ENCODE measurements at regions not wholly inside any gene's neighbourhood (a gene's known extent, or its start where the extent isn't known, plus 50 kb on each side); places are given as distances from the start of the nearest gene placed in this dataset.

DNA sequence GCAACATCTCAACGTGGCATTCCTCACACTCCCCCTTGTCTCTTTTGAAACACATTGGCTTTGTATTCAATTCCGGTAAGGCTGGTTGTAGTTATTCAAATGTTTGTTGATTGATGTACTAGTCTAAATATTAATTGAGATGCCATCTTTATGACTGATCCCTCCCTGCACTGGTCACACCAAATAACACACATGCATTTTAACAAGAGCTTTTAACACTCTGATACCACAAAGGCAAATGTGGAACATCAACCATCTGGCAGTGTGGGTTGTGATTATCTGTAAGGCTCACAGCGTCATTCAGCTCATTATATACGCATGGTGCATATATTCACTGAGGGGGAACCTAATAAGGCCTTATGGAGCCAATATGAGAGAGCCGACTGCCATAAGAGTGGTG, 305.0 kb downstream of the TENT4A start:
- DNase-seq (ENCODE audit: low read depth): no peak

DNA sequence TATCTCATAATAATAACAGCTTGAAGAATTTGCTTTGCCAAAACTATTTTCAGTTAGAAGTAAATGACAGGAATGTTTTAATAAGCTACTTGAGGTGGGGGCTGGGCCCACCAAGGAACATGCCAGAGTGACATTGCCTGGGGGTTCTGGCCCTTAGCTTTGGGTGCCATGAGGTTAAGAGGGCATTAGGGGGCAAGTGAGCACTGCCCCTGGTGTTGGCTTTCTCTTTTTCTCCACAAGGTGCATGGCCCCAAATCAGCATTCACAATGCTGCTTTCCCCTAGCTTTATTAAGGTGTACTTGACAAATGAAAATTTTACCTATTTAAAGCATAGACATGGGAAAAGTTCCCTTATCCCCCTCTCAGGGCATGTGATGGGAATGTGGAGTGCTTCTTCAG, 305.4 kb downstream of the TENT4A start:
- no peak for DNase-seq (ENCODE audit: low read depth)

DNA sequence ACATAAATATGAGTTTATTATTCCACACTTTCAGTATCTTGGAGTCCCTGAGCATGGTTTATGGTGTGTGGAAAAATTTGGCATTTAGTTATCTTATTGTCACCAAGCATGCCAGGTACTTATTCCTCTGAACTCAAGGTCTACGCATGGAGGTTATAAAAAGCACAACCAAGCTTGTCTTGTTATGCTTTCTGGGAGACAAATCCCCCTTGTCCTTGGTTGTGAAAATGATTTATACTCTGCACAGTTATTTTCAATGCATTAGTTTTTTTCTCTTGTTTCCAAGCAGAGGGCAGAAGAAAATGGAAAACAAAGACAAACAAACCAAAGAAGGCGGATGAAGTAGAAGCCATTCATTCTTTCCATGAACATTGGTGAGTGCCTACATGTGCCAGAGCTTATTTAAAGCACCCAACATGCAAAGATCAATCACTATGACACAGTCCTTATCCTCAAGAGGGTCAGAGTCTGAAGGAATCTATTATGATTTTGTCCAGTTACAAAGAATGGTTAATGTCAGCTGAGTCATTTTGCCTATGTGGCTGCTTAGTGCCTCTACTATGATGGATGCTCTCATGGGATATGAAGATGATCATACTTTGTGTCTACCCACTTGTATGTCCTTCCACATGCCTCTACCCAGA, 323.1 kb downstream of the TENT4A start:
- DNase-seq (ENCODE audit: low read depth): no peak

DNA sequence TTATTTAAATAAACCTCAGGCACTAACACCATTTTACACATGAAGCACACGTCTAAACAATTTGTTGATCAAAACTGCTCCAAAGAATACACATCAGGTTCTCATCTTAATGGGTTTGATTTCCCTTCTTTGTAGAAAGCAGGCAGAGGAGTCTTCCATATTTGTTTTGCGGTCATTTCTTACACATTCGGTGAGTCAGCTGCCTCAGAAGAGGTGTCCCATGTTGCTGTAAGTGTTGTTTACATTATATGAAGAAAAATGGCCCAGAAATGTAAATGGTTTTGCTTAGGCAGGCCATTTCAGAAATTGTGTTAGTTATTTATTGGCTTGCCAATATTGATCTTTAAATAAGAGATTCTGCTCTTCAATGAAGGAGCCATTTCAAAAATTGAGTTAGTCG, 325.8 kb downstream of the TENT4A start:
- no peak for DNase-seq (ENCODE audit: low read depth)

DNA sequence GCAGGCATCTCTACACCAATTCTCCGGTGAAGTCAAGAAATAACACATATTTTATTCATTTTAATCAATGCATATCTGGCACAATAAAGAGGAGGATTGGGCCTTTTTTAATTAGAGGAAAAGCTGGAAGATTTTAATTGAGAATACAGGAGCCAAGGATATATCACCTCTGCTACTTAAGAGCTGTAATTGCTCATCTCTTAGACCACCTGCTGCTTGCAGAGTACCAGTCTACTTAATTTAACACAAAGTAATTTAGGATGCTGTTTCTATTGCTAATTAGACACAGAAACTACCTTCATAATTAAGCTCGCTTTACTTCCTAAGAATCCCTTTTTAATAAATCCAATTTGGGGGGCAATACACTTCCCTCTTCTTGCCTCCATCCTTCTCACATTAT, 326.9 kb downstream of the TENT4A start:
- DNase-seq (ENCODE audit: low read depth): no peak

DNA sequence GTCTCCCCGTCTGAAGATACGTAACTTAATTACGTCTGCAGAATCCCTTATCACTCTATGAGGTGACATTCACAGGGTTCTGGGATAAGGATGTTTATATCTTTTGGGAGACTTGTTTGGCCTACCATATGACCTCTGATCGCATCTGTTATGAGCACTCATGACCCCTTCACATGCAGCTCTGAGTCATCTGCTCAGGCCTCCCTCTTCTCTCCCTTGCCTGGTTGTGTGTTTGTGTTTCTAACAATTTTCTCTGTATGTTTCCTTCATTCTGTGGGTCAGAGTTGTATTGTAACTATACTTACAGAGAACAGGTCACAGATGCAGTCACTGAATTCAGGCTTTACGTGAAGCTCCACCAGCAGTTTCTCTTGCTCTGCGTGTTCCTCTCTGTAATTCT, 330.6 kb downstream of the TENT4A start:
- no peak for DNase-seq (ENCODE audit: low read depth)

DNA sequence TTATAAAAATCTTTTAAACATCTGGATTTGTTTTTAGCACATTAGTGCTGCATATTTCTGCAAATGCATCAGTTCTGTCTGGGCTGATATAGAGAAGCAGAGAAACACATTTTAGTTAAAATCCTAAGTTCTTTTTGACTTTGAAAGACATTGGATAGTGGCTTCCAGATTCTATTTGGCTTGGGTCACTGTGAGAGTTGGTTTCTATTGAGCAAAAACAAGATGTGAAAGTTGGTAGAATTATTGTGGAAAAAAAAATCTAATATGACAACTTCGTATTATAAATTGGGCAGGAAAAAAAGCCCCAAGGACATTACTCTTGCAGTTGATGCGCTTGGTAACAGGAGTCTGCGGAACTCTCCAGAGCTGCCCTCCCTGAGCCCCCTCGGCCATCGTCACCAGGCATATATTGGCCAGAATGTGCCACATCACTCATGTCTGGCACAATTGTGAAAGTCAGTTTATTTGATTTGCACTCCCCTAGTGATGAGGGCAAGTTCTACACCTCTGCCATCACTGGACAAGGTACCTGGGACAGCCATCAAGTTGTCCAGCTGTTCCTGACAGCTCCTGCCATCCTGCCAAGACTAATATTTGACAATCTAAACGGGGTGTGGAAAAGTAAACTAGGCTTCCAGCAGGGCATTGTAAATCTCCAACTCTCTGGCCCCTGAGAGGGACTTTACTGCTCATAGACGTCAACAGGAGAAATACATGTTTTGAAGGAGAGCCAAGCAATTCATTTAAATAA, 334.5 kb downstream of the TENT4A start:
- no peak for DNase-seq (ENCODE audit: low read depth)

DNA sequence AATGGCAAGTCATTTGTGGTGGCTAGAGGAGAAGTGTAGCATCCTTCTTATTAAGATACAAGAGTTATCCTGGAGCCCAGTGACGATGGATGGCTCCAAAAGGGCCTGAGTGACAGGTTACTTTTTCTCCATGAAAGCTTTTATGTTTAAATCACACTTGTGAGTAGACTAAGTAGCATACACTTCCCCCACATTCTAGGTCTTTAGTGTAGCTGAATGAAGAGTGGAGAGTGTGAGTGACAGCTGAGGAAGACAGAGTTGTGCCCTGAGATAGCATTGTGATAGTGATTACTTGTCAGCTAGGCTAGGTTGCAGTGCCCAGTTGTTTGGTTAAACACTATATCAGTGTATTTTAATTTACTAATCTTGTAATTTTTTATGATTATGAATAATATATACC, 337.8 kb downstream of the TENT4A start:
- no peak for DNase-seq (ENCODE audit: low read depth)

DNA sequence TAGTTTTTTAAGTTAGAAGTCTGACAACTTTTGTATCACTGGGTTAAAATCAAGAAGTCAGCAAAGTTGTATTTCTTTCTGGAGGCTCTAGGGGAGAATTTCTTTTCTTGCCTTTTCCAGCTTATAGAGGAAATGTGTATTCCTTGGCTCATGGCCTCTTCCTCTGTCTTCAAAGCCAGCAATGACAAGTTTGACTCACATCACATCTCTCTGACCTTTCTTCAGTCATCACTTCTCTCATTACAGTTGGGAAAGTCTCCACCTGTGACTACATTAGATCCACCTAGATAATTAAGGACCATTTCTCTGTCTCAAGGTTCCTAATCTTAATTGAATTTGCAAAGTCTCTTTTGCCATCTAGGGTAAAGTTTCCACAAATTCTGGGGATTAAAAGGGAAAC, 339.9 kb downstream of the TENT4A start:
- DNase-seq (ENCODE audit: low read depth): no peak

DNA sequence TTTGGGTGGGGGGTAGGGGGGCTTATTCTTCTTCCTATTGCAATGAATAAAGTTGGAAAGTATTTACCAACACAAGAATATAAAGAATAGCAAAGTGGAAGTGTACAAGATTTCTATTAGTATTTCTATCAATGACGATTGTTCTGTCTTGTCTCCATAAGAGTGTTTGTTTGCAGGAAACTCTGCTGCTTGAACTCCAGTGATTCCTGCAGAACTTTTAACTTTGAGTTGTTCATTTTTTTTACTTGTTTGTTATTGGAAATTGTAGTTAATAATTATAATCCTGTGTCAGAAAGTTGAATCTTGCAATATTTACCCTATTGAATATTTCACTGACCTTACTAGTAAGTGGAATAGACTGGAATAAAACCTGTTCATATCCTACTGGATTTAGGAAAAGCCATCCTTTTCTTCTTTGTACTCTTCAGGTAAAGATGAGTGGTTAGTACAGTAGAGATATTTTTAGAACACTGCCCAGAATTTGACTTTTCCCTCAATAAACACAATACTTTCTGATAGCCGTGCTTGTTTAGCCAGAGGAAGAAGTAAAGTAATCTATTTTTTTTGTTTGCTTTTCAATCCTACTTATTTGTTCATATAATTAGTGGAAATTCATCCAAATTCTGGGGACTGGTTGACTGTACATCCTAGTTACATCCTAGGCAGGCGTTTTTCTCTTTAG, 340.4 kb downstream of the TENT4A start:
- no peak for DNase-seq (ENCODE audit: low read depth)

DNA sequence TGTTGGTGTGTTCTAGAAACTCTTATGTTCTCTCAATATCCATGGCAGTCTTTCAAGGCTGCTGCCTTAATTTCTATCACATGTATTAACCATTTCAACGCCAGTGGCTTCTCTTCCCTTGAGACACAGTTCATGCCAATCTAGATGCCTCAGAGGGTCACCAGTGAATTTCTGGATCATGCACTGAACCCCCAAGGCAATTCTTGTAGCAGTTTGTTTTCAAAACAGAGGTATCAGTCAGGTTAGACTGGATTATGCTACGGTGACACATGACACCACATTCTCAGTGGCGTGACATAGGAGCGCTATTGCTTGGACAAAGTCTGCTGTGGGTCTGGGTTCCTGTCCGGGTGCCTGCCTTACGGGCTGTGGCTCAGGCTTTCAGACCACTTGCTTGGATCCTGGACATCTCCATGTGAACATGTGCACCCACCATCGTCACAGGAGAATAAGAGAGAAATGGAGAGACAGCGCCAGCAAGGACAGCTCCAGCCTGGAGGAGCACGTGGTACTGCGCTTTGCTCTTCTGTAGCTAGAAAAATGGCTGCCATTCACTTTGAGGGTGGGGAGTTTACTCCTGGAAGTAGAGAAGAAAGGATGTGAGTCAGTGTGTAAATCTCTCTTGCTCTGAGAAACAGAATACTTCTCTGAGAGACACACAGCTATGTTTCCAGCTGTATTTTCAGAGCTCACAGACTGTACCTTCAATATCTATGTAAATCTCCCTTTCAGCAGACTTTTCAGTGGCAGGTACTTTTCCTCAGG, 329.3 kb upstream of the ADCY2 start:
- no peak for DNase-seq (ENCODE audit: low read depth)

DNA sequence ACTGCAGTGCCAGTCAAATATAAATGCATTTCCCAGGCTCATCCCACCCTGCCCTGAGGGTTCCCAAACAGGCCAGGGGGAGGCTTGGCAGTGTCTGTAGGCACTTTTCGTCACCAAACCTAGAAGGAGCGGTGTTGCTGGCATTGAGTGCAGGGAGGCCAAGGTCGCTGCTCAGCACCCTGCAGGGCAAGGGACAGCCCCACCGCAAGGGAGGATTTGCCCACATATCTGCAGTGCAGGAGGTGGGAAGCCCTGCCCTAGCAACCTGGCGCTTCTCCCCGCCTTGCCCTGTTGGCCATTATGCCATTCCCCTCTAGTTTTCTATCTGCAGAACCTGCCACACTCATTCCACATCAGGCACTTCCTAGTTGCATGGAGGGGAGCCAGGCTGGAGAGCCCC, 327.8 kb upstream of the ADCY2 start:
- no peak for DNase-seq (ENCODE audit: low read depth)

DNA sequence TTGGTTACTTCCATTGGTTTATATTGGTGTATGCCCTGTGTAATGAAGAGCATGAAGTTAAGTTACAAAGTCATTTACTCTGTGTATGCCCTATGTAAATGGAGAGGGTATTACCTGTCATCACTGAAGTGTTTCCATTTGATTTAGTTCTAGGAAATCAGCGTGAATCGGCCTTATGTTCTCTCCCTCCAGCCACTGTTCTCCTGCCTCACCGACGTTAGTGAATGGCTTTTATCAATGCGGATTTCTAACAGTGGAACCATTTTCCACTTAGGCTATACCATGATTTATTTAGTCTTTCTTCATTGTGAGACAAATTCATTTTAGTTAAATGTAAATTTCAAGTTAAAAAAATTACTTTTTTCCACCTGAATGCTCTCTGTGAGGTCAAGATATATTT, 327.0 kb upstream of the ADCY2 start:
- DNase-seq (ENCODE audit: low read depth): no peak

DNA sequence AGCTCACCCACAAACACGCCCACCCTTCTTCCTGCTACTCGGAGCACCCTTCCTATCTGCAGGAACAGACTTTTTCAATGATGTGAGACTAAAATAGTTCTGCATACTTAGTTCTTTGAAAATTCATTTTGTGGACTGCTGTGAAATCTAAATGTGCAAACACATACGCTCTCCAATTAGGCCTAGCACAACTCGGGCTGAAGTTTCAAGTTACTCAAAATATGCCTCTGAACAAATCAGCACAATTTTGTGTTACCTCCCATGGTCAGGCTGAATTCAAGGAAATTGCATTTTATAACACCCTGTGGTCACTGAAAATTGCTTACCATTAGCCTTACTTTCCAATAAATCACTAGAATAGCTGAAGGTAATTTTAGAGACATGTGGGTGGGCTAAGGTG, 323.8 kb upstream of the ADCY2 start:
- DNase-seq (ENCODE audit: low read depth): no peak

DNA sequence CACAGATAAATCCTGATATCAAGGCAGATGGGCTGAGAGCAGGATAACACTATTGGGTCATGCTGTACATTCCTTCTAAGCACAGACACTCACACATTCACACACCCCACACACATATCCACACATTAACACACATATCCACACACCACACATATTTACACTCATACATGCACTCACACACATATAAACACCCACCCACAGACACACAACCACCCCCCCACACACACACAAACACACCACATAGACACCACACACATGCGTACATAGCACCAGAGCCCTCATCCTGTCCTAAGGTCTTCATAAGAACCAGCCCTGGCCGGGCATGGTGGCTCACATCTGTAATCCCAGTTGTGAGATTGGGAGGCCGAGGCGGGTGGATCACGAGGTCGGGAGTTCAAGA, 322.3 kb upstream of the ADCY2 start:
- no peak for DNase-seq (ENCODE audit: low read depth)

DNA sequence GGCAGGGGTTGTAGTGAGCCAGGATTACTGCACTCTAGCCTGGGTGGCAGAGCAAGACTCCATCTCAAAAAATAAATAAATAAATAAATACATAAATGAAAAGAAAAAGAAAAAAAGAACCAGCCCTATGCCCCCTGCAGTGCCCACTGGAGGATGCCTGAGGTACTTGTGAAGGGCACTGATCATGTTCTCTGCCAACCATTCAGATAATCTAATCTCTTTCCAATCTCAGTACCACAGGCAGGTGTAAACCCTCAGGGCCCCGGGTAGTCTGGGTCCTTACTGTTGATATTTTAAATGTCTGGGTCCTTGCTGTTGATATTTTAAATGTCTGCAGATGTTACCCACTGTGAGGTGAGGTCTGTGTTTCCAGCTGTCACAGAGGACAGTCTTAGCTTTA, 321.8 kb upstream of the ADCY2 start:
- DNase-seq (ENCODE audit: low read depth): no peak

DNA sequence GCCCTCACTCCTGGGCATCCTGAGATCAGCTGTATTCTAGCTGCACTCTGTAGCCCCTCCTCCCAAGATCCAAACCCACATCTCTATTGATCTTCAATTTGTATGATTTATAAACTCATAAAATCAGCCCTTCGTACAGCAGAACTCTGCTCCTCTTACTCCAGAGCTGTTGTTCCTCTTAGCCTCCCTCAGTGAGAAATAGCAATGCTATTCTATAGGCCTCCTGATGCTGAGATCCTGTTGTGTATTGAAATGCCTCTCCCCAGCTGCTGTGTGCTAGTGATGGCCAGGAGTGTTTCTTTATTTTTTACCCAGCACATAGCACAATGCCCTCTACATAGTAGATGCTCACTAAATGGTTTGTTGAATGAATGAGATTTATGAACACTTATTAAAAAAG, 320.5 kb upstream of the ADCY2 start:
- DNase-seq (ENCODE audit: low read depth): no peak

DNA sequence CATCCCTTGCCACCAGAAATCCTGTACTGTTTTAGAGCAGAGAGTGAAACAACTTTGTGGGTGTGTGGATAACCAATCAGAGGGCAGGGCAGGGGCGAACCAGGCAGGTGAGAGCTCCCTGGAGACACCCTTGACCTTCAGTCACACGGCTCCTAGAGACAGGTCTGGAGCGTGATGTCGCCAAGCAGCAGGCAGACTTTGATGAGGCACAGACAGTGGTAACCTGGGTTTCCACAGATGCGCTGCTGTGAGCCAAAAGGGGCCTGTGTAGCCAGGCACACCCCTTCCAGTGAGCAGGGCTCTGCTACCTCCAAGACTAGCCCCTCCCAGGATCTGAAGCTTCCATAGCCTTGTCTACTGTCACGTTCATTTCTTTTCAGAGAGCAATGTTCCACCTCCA, 317.8 kb upstream of the ADCY2 start:
- DNase-seq (ENCODE audit: low read depth): no peak

DNA sequence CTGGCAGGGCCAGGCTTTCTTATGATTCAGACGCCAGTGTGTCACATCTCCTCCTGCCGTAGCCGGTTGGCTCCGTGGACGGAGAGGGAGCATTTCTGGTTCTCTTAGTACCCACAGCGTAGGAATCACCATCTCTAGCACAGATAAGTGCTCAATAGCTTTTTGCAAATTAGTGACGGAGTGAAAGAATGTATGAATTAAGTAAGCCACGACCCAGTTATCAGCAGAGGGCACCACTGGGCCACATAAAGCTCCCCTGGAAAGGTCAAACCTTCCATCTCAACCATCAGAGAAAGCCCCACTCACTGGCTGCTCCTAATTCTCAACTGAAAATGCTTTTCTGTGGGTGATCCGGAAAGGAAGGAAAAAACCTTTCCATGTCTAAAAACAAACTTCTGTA, 317.0 kb upstream of the ADCY2 start:
- DNase-seq (ENCODE audit: low read depth): no peak

DNA sequence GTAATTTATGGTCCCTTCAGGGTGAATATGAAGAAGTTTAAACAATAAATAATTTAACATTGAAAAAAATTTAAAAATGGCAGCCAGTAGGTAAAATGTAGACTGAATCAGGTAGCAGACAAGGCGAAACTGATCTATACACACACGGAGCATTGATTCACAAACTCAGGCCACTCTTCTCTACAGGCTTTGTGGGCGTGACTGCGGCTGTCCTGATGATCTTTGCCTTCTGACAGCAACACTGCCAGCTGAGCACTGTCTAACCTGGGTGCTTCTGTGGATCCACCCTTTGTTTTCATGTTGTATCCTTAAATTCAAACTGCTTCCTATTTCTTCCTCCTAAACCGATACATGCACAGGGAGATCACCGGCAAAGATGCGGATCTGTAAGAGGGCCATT, 315.4 kb upstream of the ADCY2 start:
- no peak for DNase-seq (ENCODE audit: low read depth)

DNA sequence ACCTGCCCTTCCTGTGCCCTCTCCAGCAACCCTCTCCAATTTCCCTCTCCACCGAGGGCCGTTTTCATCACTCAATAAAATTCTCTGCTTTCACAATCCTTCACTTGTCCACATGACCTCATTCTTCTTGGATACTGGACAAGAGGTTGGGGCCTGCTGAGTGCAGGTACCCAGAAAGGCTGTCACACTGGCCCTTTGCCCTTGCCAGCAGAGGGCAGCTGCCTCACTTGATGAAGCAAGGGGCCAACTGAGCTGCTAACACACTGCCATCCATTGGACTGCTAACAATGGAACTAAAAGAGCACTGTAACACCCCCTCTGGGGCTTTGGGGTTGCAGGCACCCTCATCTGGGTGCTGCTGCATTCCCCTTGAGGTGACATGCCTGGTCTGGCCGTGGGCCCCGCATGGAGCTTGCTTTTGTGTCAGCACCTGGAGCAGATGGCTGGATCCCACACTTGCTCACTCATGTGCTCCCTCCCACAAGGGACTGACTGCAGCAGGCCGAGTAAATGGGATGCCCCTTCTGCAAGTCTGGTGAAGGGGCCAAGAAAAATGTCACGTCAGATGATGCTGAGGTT, 308.1 kb upstream of the ADCY2 start:
- DNase-seq (ENCODE audit: low read depth): no peak

DNA sequence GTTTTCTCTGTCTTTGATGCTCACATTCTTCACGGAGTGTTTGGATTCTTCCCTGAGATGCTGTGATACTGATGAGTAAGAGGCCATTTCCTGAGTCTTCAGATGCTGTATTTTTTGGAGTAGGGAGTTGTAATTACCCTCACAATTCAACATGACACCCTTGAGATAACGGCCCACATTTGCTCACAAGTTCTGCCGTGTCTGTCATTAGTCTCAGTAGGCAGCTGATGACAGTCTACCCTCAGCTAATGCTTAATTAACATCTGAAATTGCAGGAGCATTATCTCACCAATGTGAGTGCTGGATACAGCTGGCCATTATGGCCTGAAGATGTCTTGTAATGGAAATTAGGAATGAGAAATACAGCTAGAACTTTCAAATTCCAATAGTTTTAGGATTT, 307.1 kb upstream of the ADCY2 start:
- no peak for DNase-seq (ENCODE audit: low read depth)

All from activated T-cell treated with anti-CD3 and anti-CD28 coated beads for 48 hours (primary cell).